ENCODE measurements at regions not wholly inside any gene's neighbourhood (a gene's known extent, or its start where the extent isn't known, plus 50 kb on each side); places are given as distances from the start of the nearest gene placed in this dataset.

GRCh38 chr11:69213316-69213715 is 57.6 kb downstream of the SMIM38 start (continued):
- TF ChIP-seq ZNF462 (CRISPR knock-in tag; IDR thresholded peaks at IDR 0.05): no peak
- no peak for TF ChIP-seq POLR2AphosphoS5 (IDR thresholded peaks at IDR 0.05; ENCODE audit: low read depth)
- TF ChIP-seq CREB1 (CRISPR knock-in tag; IDR thresholded peaks at IDR 0.05; ENCODE audit: low read depth): no peak
- TF ChIP-seq ZNF114 (CRISPR knock-in tag; IDR thresholded peaks at IDR 0.05): no peak

- H2AFZ ChIP-seq: no peak overlapping the region
- Mint-ChIP-seq H3K9me3 (no peaks in the 10 kb centered on the region; the same call in 2 of the 3 replicates), H3K36me3 (ENCODE audit: low read depth) (no peaks in the 10 kb centered on the region), H3K27ac (no peak overlapping the region), H3K4me3 (no peak overlapping the region), H3K27me3 (ENCODE audit: insufficient read depth, low read depth, poor library complexity) (peaks cover 10% of the 10 kb centered on the region), H3K4me1 (peaks cover 10% of the 10 kb centered on the region)
- no peaks in the 10 kb centered on the region for H3K27me3 ChIP-seq (ENCODE audit: insufficient read depth)
- no peak overlapping the region for H3K4me3 ChIP-seq
- H3K79me2 ChIP-seq (replicated peaks; ENCODE audit: insufficient read depth): no peaks in the 10 kb centered on the region
- H3K9me2 ChIP-seq (ENCODE audit: insufficient read depth): peaks cover 6% of the 10 kb centered on the region; the same call in 1 of the 2 replicates
- no peaks in the 10 kb centered on the region for H3F3A ChIP-seq (replicated peaks; ENCODE audit: low read depth)
- DNase-seq (ENCODE audit: low spot score) (no peak), ATAC-seq (no peak)
- H4K20me1 ChIP-seq (replicated peaks; ENCODE audit: insufficient read depth): no peaks in the 10 kb centered on the region
- no peaks in the 10 kb centered on the region for H3K36me3 ChIP-seq (ENCODE audit: insufficient read depth)
- H3K27ac ChIP-seq (ENCODE audit: low read depth): no peak overlapping the region
- no peak overlapping the region for H3K4me2 ChIP-seq
- no peaks in the 10 kb centered on the region for H3K4me1 ChIP-seq (ENCODE audit: insufficient read depth)
- no peak for TF ChIP-seq EZH2phosphoT487 (IDR thresholded peaks at IDR 0.05; ENCODE audit: unreplicated experiment)
- TF ChIP-seq ZNF114 (CRISPR knock-in tag; IDR thresholded peaks at IDR 0.05): no peak
- TF ChIP-seq REST (IDR thresholded peaks at IDR 0.05; ENCODE audit: unreplicated experiment): no peak
- no peak for TF ChIP-seq ZNF331 (CRISPR knock-in tag; IDR thresholded peaks at IDR 0.05; ENCODE audit: low read depth)
- no peak for TF ChIP-seq CTCF (conservative IDR thresholded peaks at IDR 0.05; ENCODE audit: low read depth in 2 of 2)
- TF ChIP-seq JUNB (IDR thresholded peaks at IDR 0.05; ENCODE audit: unreplicated experiment): no peak
- no peak for TF ChIP-seq NANOG (IDR thresholded peaks at IDR 0.05; ENCODE audit: borderline replicate concordance)
- no peak for TF ChIP-seq ETS1 (IDR thresholded peaks at IDR 0.05)
- no peak for TF ChIP-seq EZH2 (IDR thresholded peaks at IDR 0.05; ENCODE audit: low read depth, unreplicated experiment)
These were observed 58.2 kb downstream of the SMIM38 start for GRCh38 chr11:69213964-69214363.

Data from GM23338 (cell line).